WTC11 (cell line): ENCODE measurements at regions not wholly inside any gene's neighbourhood (a gene's known extent, or its start where the extent isn't known, plus 50 kb on each side); places are given as distances from the start of the nearest gene placed in this dataset.

Source experiments
- ATAC-seq: fragments of 200-7000 bp; cut with Tn5 transposase; 2 replicates; pipeline ENCODE4 v1.10.0; 2021; ENCODE audit warnings: mild to moderate bottlenecking, moderate library complexity
- CTCF ChIA-PET: fragments of 300-600 bp; sonication (Branson Sonifier 250); formaldehyde crosslinking; loops from one replicate; lab custom pipeline; 2021; ENCODE audit warnings: antibody characterized with exemption; lab: Charles Lee
- POLR2A ChIA-PET: fragments of 350-600 bp; sonication (Branson Sonifier 250); formaldehyde crosslinking; loops from one replicate; lab custom pipeline; 2021; ENCODE audit warnings: antibody characterized with exemption; lab: Charles Lee
- DNase-seq: peaks from one replicate; pipeline ENCODE4 v3.0.0; 2021; ENCODE audit warnings: low spot score
- H3K27ac Mint-ChIP-seq: 2 replicates; pipeline ENCODE4 v1.8.0; 2021; ENCODE audit warnings: mixed read lengths
- H3K27me3 Mint-ChIP-seq: 2 replicates; pipeline ENCODE4 v1.8.0; 2021; ENCODE audit warnings: low read depth, mild to moderate bottlenecking, moderate library complexity, mixed read lengths
- H3K36me3 Mint-ChIP-seq: 2 replicates; pipeline ENCODE4 v1.8.0; 2021; ENCODE audit warnings: mixed read lengths
- H3K4me1 Mint-ChIP-seq: 2 replicates; pipeline ENCODE4 v1.8.0; 2022; ENCODE audit warnings: mixed read lengths
- H3K4me3 Mint-ChIP-seq: 2 replicates; pipeline ENCODE4 v1.8.0; 2021; ENCODE audit warnings: mild to moderate bottlenecking, moderate library complexity, mixed read lengths
- H3K9me3 Mint-ChIP-seq: 2 replicates; pipeline ENCODE4 v1.8.0; 2021; ENCODE audit warnings: mixed read lengths
- CBFB ChIP-seq: sonication (generic); formaldehyde crosslinking; IDR thresholded peaks from 2 replicates; pipeline ENCODE4 v1.8.1; 2022; ENCODE audit warnings: mild to moderate bottlenecking, low read depth, missing genetic modification reagents
- GRHL2 ChIP-seq: fragments of 250-450 bp; sonication (Bioruptor Pico); IDR thresholded peaks from 2 replicates; pipeline ENCODE4 v1.8.0; 2022; ENCODE audit warnings: mild to moderate bottlenecking, moderate library complexity; ENCODE audit not compliant: insufficient replicate concordance, severe bottlenecking
- NFE2L1 ChIP-seq: sonication (generic); formaldehyde crosslinking; IDR thresholded peaks from 2 replicates; pipeline ENCODE4 v1.8.1; 2023; ENCODE audit warnings: missing genetic modification reagents
- NR1H2 ChIP-seq: sonication (generic); formaldehyde crosslinking; IDR thresholded peaks from 2 replicates; pipeline ENCODE4 v1.9.0; 2021; ENCODE audit warnings: mild to moderate bottlenecking, moderate library complexity, missing genetic modification reagents
- SOX15 ChIP-seq: fragments of 250-450 bp; sonication (Bioruptor Pico); IDR thresholded peaks from 2 replicates; pipeline ENCODE4 v1.9.0; 2021; ENCODE audit warnings: mild to moderate bottlenecking
- TEAD1 ChIP-seq: sonication (generic); formaldehyde crosslinking; IDR thresholded peaks from 2 replicates; pipeline ENCODE4 v1.8.0; 2022; ENCODE audit warnings: mild to moderate bottlenecking, missing genetic modification reagents
- TP53 ChIP-seq: sonication (generic); formaldehyde crosslinking; IDR thresholded peaks from 2 replicates; pipeline ENCODE4 v1.8.1; 2023; ENCODE audit warnings: mild to moderate bottlenecking, missing genetic modification reagents
- ZBTB43 ChIP-seq: sonication (generic); formaldehyde crosslinking; IDR thresholded peaks from 2 replicates; pipeline ENCODE4 v1.8.1; 2023; ENCODE audit warnings: mild to moderate bottlenecking, missing genetic modification reagents
- ZNF425 ChIP-seq: fragments of 250-450 bp; sonication (Bioruptor Pico); conservative IDR thresholded peaks from 2 replicates; pipeline ENCODE4 v1.9.0; 2021; ENCODE audit warnings: mild to moderate bottlenecking
- TF ChIP-seq, protein P1 (sequence below): sonication (generic); formaldehyde crosslinking; IDR thresholded peaks from 2 replicates; pipeline ENCODE4 v1.8.0; 2023; ENCODE audit warnings: missing genetic modification reagents, mild to moderate bottlenecking, borderline replicate concordance
- TF ChIP-seq, protein P2 (sequence below): sonication (generic); formaldehyde crosslinking; IDR thresholded peaks from 2 replicates; pipeline ENCODE4 v1.8.1; 2022; ENCODE audit warnings: low read depth, missing genetic modification reagents, borderline replicate concordance
- TF ChIP-seq, protein P3 (sequence below): fragments of 250-450 bp; sonication (Bioruptor Pico); IDR thresholded peaks from 2 replicates; pipeline ENCODE4 v1.9.0; 2021; ENCODE audit warnings: moderate library complexity, mild to moderate bottlenecking, inconsistent platforms, borderline replicate concordance
- TF ChIP-seq, protein P4 (sequence below): sonication (generic); formaldehyde crosslinking; IDR thresholded peaks from 2 replicates; pipeline ENCODE4 v1.8.1; 2023; ENCODE audit warnings: mild to moderate bottlenecking, moderate library complexity, missing genetic modification reagents
- TF ChIP-seq, protein P5 (sequence below): sonication (generic); formaldehyde crosslinking; IDR thresholded peaks from 2 replicates; pipeline ENCODE4 v1.8.0; 2022; ENCODE audit warnings: mild to moderate bottlenecking, missing genetic modification reagents
- TF ChIP-seq, protein P6 (sequence below): fragments of 250-450 bp; sonication (Bioruptor Pico); IDR thresholded peaks from 2 replicates; pipeline ENCODE4 v1.9.0; 2021; ENCODE audit warnings: mild to moderate bottlenecking
- TF ChIP-seq, protein P7 (sequence below): sonication (generic); formaldehyde crosslinking; IDR thresholded peaks from 2 replicates; pipeline ENCODE4 v1.8.1; 2023; ENCODE audit warnings: mild to moderate bottlenecking, missing genetic modification reagents, moderate library complexity

- no peak for ATAC-seq
- CTCF ChIA-PET: no interaction called here
Measured at GRCh38 chr18:61754039-61754583, 138.7 kb downstream of the RNF152 start.

More at GRCh38 chr18:61754039-61754583, 138.7 kb downstream of the RNF152 start:
- H3K9me3 Mint-ChIP-seq: no peaks in the 10 kb centered on the region
- no peak overlapping the region for H3K27ac Mint-ChIP-seq
- TF ChIP-seq, protein P1, sequence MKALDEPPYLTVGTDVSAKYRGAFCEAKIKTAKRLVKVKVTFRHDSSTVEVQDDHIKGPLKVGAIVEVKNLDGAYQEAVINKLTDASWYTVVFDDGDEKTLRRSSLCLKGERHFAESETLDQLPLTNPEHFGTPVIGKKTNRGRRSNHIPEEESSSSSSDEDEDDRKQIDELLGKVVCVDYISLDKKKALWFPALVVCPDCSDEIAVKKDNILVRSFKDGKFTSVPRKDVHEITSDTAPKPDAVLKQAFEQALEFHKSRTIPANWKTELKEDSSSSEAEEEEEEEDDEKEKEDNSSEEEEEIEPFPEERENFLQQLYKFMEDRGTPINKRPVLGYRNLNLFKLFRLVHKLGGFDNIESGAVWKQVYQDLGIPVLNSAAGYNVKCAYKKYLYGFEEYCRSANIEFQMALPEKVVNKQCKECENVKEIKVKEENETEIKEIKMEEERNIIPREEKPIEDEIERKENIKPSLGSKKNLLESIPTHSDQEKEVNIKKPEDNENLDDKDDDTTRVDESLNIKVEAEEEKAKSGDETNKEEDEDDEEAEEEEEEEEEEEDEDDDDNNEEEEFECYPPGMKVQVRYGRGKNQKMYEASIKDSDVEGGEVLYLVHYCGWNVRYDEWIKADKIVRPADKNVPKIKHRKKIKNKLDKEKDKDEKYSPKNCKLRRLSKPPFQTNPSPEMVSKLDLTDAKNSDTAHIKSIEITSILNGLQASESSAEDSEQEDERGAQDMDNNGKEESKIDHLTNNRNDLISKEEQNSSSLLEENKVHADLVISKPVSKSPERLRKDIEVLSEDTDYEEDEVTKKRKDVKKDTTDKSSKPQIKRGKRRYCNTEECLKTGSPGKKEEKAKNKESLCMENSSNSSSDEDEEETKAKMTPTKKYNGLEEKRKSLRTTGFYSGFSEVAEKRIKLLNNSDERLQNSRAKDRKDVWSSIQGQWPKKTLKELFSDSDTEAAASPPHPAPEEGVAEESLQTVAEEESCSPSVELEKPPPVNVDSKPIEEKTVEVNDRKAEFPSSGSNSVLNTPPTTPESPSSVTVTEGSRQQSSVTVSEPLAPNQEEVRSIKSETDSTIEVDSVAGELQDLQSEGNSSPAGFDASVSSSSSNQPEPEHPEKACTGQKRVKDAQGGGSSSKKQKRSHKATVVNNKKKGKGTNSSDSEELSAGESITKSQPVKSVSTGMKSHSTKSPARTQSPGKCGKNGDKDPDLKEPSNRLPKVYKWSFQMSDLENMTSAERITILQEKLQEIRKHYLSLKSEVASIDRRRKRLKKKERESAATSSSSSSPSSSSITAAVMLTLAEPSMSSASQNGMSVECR: no peak
- TF ChIP-seq NFE2L1 (CRISPR knock-in tag) (no peak), NR1H2 (CRISPR knock-in tag) (no peak), ZBTB43 (CRISPR knock-in tag) (no peak), TEAD1 (CRISPR knock-in tag) (no peak), ZNF425 (CRISPR knock-in tag) (no peak), GRHL2 (CRISPR knock-in tag) (no peak), CBFB (CRISPR knock-in tag) (no peak), TP53 (CRISPR knock-in tag) (no peak), SOX15 (CRISPR knock-in tag) (no peak)
- TF ChIP-seq, protein P2, sequence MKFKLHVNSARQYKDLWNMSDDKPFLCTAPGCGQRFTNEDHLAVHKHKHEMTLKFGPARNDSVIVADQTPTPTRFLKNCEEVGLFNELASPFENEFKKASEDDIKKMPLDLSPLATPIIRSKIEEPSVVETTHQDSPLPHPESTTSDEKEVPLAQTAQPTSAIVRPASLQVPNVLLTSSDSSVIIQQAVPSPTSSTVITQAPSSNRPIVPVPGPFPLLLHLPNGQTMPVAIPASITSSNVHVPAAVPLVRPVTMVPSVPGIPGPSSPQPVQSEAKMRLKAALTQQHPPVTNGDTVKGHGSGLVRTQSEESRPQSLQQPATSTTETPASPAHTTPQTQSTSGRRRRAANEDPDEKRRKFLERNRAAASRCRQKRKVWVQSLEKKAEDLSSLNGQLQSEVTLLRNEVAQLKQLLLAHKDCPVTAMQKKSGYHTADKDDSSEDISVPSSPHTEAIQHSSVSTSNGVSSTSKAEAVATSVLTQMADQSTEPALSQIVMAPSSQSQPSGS (CRISPR knock-in tag): no peak
- TF ChIP-seq, protein P3, sequence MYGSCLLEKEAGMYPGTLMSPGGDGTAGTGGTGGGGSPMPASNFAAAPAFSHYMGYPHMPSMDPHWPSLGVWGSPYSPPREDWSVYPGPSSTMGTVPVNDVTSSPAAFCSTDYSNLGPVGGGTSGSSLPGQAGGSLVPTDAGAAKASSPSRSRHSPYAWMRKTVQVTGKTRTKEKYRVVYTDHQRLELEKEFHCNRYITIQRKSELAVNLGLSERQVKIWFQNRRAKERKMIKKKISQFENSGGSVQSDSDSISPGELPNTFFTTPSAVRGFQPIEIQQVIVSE (CRISPR knock-in tag): no peak
- TF ChIP-seq, protein P4, sequence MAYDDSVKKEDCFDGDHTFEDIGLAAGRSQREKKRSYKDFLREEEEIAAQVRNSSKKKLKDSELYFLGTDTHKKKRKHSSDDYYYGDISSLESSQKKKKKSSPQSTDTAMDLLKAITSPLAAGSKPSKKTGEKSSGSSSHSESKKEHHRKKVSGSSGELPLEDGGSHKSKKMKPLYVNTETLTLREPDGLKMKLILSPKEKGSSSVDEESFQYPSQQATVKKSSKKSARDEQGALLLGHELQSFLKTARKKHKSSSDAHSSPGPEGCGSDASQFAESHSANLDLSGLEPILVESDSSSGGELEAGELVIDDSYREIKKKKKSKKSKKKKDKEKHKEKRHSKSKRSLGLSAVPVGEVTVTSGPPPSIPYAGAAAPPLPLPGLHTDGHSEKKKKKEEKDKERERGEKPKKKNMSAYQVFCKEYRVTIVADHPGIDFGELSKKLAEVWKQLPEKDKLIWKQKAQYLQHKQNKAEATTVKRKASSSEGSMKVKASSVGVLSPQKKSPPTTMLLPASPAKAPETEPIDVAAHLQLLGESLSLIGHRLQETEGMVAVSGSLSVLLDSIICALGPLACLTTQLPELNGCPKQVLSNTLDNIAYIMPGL: no peak
- TF ChIP-seq, protein P5, sequence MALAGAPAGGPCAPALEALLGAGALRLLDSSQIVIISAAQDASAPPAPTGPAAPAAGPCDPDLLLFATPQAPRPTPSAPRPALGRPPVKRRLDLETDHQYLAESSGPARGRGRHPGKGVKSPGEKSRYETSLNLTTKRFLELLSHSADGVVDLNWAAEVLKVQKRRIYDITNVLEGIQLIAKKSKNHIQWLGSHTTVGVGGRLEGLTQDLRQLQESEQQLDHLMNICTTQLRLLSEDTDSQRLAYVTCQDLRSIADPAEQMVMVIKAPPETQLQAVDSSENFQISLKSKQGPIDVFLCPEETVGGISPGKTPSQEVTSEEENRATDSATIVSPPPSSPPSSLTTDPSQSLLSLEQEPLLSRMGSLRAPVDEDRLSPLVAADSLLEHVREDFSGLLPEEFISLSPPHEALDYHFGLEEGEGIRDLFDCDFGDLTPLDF (CRISPR knock-in tag): no peak
- TF ChIP-seq, protein P6, sequence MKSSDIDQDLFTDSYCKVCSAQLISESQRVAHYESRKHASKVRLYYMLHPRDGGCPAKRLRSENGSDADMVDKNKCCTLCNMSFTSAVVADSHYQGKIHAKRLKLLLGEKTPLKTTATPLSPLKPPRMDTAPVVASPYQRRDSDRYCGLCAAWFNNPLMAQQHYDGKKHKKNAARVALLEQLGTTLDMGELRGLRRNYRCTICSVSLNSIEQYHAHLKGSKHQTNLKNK (CRISPR knock-in tag): no peak
- TF ChIP-seq, protein P7, sequence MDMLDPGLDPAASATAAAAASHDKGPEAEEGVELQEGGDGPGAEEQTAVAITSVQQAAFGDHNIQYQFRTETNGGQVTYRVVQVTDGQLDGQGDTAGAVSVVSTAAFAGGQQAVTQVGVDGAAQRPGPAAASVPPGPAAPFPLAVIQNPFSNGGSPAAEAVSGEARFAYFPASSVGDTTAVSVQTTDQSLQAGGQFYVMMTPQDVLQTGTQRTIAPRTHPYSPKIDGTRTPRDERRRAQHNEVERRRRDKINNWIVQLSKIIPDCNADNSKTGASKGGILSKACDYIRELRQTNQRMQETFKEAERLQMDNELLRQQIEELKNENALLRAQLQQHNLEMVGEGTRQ: no peak
- no peaks in the 10 kb centered on the region; the same call in 1 of the 2 replicates for H3K27me3 Mint-ChIP-seq
- H3K36me3 Mint-ChIP-seq: no peaks in the 10 kb centered on the region
- POLR2A ChIA-PET: no interaction called here
- peaks cover 6% of the 10 kb centered on the region for H3K4me1 Mint-ChIP-seq
- DNase-seq: no peak
- H3K4me3 Mint-ChIP-seq: no peak overlapping the region
